Lower lobe of right lung (tissue), 2 donors: ENCODE measurements at regions not wholly inside any gene's neighbourhood (a gene's known extent, or its start where the extent isn't known, plus 50 kb on each side); places are given as distances from the start of the nearest gene placed in this dataset.
A peak's percentile ranks its signal among the peaks of the same experiment; 100 is the strongest.

ENCODE experiments used
- ATAC-seq, 2 donors: fragments of 200-7000 bp; cut with Tn5 transposase; one replicate each; pipeline ENCODE4 v1.9.1; 2020 to 2022; ENCODE audit warnings: mild to moderate bottlenecking in 2 of 2, moderate library complexity in 2 of 2
- DNase-seq: peaks from one replicate; pipeline ENCODE4 v3.0.0-alpha.2; 2020
- H3K27ac ChIP-seq: fragments of 200-600 bp; one replicate; pipeline ENCODE4 v1.8.0; 2022
- H3K27me3 ChIP-seq: fragments of 200-600 bp; one replicate; pipeline ENCODE4 v1.8.0; 2022; ENCODE audit warnings: low read depth
- H3K36me3 ChIP-seq: fragments of 200-600 bp; one replicate; pipeline ENCODE4 v1.8.0; 2022; ENCODE audit warnings: mild to moderate bottlenecking
- H3K4me1 ChIP-seq: fragments of 200-600 bp; one replicate; pipeline ENCODE4 v1.8.0; 2022
- H3K4me3 ChIP-seq: fragments of 200-600 bp; one replicate; pipeline ENCODE4 v1.8.0; 2022; ENCODE audit warnings: mild to moderate bottlenecking
- H3K9me3 ChIP-seq: fragments of 200-600 bp; one replicate; pipeline ENCODE4 v1.8.0; 2022
- CTCF ChIP-seq: fragments of 200-600 bp; IDR thresholded peaks from one replicate; pipeline ENCODE4 v1.8.0; 2022; ENCODE audit warnings: antibody characterized with exemption, mild to moderate bottlenecking
- intact Hi-C: fragments of 100-400 bp; cut with DNase I; formaldehyde crosslinking; loops from one replicate; pipeline ENCODE4 v1.11.0; 2022
- donor health status: DM: no; HTN: yes; CAD: no; lungs with severe emphysema.

GRCh38 chr17:77461277-77462057 lies 320.7 kb downstream of the SEC14L1 start:
- TF ChIP-seq CTCF, result no peak
- no peak for DNase-seq
- intact Hi-C loops, result no loop called here
- H3K4me3 ChIP-seq, result no peak overlapping the region
- no peak for ATAC-seq
- H3K36me3 ChIP-seq, result no peaks in the 10 kb centered on the region
- H3K9me3 ChIP-seq, result no peaks in the 10 kb centered on the region
- H3K27me3 ChIP-seq, result no peaks in the 10 kb centered on the region
- peak overlapping the region; percentile 63 for H3K27ac ChIP-seq
- H3K4me1 ChIP-seq, result peaks cover 85% of the 10 kb centered on the region

- no peak for DNase-seq
- H3K9me3 ChIP-seq, result no peaks in the 10 kb centered on the region
- intact Hi-C loops, result no loop called here
- no peaks in the 10 kb centered on the region for H3K36me3 ChIP-seq
- peak overlapping the region; percentile 63 for H3K27ac ChIP-seq
- H3K4me3 ChIP-seq, result no peak overlapping the region
- ATAC-seq, result no peak
- no peak for TF ChIP-seq CTCF
- H3K27me3 ChIP-seq, result no peaks in the 10 kb centered on the region
- peaks cover 91% of the 10 kb centered on the region for H3K4me1 ChIP-seq
Measured at GRCh38 chr17:77462090-77462489, 321.3 kb downstream of the SEC14L1 start.

GRCh38 chr17:77462553-77463497 lies 322.1 kb downstream of the SEC14L1 start:
- Histone ChIP-seq H3K27ac (peak overlapping the region; percentile 63), H3K27me3 (no peaks in the 10 kb centered on the region), H3K4me3 (no peak overlapping the region), H3K4me1 (peaks cover 93% of the 10 kb centered on the region), H3K9me3 (no peaks in the 10 kb centered on the region), H3K36me3 (peaks cover 3% of the 10 kb centered on the region)
- ATAC-seq (no peak), DNase-seq (no peak)
- intact Hi-C loops, result no loop called here
- no peak for TF ChIP-seq CTCF

- ATAC-seq (no peak), DNase-seq (no peak)
- intact Hi-C loops, result no loop called here
- Histone ChIP-seq H3K27ac (peak overlapping the region; percentile 84), H3K27me3 (no peaks in the 10 kb centered on the region), H3K4me1 (peaks cover 85% of the 10 kb centered on the region), H3K36me3 (peaks cover 3% of the 10 kb centered on the region), H3K9me3 (no peaks in the 10 kb centered on the region), H3K4me3 (peak overlapping the region; percentile 23)
- no peak for TF ChIP-seq CTCF
Measured at GRCh38 chr17:77464988-77465357, 324.2 kb downstream of the SEC14L1 start.

- Histone ChIP-seq H3K36me3 (peaks cover 3% of the 10 kb centered on the region), H3K27me3 (no peaks in the 10 kb centered on the region), H3K9me3 (no peaks in the 10 kb centered on the region), H3K4me3 (peak overlapping the region; percentile 23), H3K4me1 (peaks cover 80% of the 10 kb centered on the region), H3K27ac (peak overlapping the region; percentile 84)
- TF ChIP-seq CTCF, result no peak
- DNase-seq (peak; percentile 84), ATAC-seq (peak; percentile 84 to 94)
- intact Hi-C loops, result no loop called here
Measured at GRCh38 chr17:77465358-77466041, 324.7 kb downstream of the SEC14L1 start.
